ENCODE measurements at regions not wholly inside any gene's neighbourhood (a gene's known extent, or its start where the extent isn't known, plus 50 kb on each side); places are given as distances from the start of the nearest gene placed in this dataset.

DNA sequence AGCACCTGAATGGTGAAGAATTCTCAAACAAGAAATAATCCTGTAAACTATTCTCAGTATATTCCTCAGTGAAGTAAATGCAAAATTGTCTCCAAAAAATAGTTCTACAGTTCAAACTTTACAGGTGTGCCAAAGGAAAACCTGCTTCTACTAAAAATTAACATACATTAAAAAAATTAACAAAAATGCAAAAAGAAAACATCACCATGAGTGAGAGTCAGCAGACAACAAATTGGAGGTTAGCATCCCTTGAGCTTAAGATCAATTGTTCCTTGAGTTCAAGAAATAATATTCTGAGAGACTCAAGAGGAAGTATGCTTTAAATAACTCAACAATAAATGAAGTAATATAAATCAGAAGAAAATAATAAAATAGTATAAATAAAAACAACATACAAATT lies 278.4 kb upstream of the MME start:
- no peak for DNase-seq

DNA sequence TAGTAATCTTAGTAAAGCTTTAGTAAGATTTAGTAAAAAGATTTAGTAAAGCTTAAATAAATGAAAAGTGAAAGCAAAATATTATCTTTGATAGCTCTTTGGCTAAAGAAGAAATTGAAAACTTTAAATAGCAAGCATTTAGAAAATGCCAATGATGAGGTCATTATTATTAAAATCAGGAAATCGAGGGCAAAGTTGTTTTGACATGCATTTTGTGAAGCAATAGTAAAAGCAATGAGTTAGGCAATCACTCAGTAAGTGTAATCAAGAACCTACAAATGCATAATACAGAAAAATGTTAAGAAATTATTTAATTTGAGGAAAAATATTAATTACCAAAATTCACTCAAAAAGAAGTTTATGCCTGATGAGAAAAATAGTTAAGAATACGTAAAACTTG lies 280.3 kb upstream of the MME start:
- DNase-seq, result no peak

DNA sequence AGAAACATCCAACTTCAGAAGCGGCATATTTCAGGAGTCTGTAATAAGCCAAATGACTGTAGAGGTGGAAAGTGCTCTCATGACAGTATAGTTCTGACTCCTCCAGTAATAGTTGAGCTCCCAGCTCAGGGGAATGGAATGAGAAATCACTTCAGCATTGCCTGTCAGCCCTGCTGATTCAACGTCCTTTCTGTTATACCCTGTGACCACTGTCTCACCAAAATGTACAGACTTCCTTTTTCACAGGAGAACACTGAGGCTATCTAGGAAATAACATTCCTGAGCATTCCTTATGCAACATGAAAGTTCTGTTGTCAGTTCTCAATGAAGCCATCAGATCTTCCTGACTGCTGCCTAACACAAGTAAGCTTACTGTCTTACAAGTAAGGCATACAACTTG lies 284.5 kb upstream of the MME start:
- DNase-seq, result no peak

DNA sequence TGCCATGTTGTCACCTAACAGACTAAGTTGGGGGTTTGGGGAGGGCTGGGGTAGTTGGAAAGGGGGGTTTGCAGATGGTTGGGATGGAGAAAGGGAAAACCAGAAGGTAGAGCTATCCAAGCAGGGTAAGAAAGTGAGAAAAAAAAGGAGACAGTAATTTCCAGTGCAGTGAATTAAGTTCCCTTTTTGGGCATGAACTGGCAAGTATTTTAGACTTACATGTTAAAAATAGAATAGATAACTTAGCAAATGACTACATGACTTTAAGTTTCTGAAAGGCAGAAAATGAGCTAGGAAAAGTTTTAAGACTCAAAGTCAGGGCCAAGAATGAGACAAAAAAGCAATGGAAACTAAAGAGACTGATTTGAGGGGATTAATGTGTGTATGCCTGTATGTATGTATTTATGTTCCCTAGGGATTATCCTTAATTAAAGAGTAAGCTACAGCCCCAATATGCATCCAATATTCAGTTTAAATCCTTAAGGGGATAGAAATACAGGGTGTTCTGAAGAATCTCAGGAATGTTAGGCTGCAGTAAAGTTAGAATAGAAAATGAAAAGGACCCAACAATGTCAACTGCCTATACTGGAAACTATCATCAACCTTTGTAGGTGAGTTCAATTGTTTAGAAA lies 285.2 kb upstream of the MME start:
- DNase-seq, result no peak

DNA sequence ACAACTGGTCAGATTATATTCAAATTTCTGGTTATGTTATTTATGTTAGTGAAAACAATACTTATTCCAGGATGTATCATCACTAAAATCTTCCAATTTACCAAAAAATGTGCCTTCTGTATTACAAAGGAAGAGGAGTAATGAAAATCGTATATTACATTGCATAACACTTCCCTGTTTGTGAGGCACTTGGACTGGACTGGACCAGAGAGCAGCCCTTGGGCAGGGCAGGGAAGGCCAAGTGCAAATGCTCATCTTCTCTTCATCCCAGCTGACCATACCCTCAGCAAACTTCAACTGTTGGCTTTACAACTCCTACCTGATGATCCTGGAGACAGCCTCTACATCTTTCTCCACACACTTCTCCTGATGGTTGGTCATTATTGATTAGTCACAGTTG lies 285.7 kb upstream of the MME start:
- DNase-seq, result no peak

DNA sequence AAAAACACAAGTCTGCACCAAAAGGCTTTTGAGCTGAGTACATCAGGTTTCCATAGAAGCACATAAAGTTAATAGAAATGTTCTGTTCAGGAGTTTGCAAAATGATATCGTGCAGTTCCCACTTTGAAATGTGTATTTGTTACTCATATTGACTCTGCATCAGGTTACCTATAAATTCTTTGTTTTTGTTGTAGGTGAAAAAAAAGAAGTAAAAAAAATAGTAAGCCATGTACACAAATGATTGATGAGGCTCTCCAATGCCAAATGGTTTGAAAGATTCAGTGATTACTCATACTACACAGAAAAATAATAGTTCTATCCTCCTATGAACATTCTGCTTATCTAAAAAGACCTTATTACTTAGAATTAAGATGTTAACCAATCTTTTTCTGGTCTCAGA lies 287.3 kb upstream of the MME start:
- no peak for DNase-seq

DNA sequence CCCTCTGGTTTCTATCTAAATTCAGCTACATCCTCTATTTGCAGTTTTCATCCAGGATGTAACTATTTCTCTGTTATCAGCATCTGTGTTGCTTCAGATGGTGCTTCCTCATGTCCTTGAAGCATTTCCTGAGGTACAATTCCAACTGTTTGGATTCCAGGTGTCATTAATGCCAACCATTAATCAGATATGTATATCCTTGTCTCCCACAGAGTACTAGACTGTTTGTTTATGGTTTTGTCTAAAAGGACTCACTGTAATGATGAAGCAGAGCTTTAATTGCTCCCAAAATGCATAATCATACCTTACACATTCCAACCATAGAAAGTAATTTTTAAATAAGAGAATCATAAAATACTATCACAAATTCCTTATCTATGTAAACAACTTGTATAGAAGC lies 288.5 kb upstream of the MME start:
- DNase-seq, result peak; percentile 36

DNA sequence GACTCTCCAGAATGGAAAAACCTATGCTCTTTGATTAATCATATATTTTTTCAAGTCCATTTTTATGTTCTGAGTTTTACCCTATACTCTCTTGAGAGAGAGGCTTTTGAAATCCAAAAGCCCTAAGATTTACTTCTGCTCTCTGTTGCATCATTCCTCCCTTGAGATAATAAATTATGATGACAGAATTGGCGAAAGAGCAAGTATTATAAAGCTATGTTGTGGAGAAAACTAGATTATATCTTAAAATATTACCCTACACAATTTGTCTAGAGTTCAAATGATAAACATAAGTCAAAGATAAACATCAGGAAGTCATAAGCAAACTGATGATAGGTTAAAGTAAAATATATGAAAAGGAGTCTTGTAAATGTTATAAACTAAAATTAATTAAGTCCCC lies 293.4 kb upstream of the MME start:
- no peak for DNase-seq

DNA sequence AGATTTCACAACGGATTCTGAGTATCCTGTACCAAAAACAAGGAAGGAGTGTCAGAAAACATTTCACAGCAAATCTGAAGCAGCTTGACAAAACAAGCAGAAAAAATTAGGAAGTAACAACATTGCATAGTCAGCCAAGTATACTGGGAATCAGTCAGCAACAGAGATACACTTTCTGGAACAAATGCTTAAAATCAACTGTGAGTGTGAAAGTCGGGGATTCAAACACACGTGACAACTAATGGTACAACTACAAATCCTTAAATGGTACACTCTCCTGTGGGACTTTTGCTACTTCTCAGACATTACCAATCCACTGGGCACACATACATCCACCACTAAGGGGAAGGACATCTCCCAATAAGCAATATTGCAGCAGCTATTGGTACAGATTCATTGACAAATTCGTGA lies 296.6 kb upstream of the MME start:
- no peak for DNase-seq

DNA sequence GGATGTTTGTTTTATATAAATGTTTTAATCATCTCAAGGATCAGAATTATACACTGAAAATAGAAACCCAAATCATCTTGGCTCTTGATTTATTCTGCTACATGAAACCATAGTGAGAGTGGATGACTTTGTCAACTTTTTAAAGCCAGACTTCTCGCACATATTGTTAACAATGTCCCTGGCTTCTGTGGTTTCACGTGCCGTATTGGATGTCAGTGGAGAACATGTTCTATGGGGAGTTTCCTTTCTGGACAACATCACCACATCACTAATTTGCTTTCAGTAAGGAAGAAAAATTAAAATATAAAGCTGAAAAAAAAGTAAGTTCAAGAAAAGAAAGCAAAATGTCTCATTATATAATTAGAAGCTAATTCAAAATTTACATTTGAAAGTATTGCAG lies 297.1 kb upstream of the MME start:
- no peak for DNase-seq

DNA sequence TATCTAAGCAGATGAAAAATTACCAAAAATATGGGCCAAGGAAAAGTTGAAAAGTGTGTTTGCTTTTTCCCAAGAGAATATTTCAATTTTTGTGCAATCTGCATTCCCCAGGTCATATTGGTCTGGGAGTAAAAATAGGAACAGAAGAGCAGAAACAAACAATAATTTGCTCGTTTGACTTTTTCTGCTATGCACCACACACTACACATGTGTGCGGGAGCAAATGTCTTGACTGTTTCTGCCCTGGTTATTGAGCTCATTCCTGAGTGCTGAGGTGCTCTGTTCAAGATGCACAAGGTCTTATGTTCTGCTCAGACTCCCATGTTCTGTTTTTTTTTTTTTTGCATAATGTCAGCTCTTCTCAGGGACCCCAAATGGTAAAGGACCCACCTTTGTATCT lies 298.0 kb upstream of the MME start:
- DNase-seq, result no peak

DNA sequence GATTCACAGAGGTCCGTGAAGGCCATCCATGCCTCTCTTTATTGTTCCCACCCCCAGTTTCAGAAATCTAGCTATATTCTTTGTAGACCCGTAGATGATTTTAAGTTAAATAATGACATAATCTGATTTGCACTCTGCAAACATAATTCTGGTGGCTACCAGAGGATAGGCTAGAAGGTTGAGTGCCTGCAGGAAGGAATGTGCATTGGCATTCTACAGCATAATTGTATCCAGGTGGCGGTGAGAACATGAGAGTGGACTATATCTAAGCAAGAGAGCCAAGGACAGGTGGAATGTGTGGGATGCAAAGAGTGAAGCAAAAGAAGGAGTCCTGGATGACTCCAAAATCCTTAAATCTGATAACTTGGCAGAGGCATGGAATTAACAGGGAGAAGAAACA lies 298.5 kb upstream of the MME start:
- no peak for DNase-seq

DNA sequence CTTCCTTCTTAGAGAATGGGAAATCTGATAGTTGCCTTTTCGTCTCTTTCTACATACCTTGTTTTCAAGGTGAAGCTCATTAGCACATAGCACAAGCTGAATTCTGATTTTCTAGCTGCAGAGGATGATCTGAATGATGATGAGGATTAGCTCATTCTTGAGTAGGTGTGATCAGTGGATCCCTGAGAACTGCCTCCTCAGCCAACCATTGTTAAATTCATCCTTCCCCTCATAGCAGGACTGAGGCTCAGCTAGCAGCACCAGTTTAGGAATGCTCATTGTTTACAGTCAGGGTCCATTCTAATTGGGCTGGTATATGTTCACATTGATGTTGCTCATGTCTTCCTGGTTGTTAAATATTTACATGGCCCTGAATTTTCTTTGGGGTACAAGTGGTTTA lies 299.9 kb upstream of the MME start:
- no peak for DNase-seq

DNA sequence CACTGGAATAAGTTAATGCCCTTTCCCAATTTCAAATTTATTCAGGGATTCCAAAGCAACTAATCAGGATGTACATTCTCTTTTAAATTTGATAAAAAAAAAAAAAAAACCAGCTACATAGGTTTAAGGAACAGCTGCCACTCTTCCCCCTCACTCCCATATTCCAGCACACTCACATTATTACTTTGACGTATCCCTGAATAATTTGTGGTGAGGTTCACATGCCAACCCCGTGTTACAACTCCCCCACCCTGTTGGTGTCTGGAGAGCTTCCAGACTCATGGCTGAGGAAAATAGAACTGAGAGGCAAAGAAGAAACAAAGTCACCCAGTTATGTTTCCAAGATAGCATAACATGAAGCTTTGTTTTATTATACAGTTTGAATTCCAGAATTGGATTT lies 300.5 kb upstream of the MME start:
- no peak for DNase-seq

DNA sequence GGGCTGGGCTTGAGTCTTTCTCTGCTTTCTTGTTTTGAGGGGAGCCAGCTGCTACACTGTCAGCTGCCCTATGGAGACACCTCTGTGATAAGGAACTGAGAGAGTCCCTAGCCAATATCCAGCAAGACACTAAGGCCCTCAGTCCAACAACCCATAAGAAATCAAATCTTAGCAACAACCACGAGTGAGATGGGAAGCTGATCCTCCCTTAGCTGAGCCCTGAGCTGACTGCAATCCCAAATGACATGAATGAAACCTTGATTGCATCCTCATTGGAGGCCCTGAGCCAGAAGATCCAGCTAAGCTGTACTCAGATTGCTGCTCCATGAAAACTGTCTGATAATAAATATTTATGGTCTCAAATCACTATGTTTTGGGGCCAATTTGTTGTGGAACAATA lies 302.1 kb upstream of the MME start:
- DNase-seq, result no peak

DNA sequence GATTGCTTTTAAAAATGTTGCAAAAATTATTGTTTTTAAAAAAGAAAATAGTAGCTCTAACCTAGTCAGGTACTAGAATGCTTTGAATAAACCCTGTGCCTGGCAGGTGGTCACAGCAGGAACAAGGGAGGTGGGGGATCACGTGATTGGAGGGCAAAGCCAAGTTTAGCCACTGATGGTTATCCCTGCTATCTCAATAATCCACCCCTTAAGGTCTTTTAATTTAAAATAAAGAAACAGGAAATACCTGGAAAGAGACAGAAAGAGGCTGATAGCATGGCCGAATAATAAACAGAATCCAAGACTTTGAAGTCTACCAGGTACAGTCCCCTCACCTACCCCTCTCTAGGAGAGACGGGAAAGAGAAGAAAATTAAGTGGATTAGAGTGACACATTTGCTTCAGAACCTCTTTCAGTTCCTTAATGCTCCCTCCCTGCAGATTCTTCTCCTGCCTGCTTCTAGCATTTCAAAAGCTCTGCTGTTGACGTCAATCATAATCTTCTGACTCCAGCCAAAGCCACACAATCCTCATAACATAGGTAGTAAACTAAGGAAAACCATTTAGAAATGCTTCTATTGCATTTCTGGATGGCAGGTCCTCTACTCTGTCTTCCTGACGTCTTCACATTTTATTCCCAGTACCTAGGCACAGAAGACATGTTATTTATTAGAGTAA lies 303.4 kb upstream of the MME start:
- no peak for DNase-seq

DNA sequence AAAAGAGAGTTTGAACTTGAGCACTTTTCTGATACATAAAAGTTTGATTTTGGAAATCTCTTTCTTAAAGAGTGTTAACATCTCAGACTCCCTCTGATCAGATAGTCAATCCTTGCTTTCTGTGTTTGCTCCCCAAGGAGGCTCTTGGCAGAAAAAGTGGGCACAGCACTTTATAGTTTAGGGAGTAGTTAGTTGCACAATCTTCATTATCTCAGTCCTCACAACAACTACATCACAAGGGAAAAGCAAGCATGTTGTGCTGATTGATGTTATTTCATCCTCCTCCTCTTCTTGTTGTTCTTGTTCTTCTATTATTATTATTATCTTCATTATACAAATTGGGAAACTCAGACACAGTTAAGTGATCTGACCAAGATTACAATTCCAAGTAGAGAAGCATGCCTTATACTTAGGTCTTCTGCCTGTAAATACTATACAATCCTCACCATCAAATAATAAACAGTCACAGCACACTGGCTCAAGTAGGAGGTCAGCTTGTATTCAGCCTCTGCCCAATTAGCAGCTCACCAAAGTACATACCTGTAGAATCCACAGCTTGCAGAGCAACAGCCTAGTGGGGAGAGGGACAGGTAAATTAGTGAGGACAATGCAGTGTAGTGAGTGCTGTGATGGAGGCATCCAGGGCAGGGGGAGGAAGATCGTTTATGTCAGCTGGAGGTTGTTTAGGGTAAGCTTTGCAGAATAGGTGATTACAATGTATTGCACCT lies 304.1 kb upstream of the MME start:
- DNase-seq, result no peak

DNA sequence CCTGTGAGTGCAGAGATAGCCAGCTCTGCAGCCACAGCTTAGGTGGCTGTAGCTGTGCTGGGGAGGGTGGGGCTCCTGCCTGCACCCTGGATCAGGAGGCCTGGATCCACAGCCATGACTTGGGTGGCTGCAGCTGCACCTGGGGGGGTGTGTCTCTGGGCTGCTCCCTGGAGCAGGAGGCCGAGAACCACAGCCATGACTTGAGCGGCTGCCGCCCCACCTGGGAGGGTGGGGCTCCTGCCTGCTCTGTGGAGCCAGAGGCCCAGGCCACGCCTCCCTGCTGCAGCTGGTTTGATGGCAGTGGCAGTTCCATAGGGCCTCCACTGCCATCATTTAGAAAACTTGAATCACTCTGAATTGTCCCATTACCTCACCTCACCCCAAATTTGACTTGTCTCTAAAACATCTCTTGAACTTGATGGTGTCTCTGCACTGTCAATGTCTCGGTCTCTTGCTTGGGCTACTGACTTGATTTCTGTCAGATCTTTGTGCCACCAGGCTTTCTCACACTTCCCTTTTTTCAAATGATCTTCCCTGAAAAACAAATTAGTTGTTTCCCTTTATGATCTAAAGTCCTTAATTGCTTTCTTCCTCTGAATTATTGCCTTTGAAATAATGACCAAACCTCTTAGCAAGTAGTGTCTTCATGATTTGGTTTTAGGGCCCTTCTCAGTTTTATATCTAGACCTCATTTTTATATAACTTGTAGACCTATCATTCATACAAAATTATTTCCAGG lies 313.2 kb upstream of the MME start:
- DNase-seq, result no peak

DNA sequence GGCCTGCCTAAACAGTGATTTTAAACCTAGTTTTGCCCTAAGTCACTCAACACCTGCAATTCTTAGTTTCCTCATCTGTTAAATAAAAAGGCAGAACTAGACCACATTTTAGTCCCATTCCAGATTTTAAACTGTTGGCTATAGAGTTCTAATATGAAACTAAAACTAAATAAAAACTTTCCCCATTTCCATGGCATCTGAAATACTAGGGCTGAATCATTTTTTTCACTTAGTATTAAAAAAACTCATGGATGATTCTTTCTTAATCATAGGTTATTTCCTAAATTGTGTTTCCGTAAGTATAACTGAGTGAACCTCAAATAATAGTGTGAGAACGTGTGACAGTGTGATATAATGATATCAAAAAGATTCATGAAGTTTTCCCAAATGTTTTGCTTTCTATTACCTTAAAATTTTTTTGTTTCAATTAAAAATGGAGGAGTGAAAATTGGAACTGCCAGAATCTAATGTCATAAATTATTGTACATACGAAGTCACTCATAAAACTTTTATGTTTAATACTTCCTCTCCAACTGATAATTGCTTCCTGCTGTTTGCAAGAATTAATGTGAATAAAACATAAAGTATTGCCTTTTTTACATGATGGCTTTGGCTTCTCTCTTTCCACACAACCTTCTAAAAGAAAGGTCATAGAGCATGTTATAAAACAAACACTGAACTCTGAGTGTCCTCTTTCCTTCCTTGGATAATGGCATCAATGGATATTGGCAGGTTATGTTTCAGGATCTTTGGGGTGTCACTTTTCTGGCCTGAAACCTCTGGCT lies 315.1 kb upstream of the MME start:
- DNase-seq, result no peak

DNA sequence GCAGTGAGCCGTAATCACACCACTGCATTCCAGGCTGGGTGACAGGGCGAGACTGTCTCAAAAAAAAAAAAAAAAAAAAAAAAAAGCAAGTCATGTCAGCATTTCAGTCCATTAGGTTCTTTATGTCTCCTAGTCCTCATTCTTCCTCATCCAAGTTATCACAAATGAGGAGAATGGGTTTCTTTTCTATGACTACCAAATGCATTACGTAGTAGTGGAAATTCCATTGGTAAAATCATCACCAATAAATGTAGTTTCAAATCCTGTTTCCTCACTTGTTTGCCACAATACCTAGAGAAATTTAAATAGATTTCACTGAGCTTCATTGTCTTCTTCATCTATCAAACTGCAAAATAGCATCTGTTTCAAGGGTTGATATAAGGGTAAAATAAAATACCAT lies 317.6 kb upstream of the MME start:
- no peak for DNase-seq

DNA sequence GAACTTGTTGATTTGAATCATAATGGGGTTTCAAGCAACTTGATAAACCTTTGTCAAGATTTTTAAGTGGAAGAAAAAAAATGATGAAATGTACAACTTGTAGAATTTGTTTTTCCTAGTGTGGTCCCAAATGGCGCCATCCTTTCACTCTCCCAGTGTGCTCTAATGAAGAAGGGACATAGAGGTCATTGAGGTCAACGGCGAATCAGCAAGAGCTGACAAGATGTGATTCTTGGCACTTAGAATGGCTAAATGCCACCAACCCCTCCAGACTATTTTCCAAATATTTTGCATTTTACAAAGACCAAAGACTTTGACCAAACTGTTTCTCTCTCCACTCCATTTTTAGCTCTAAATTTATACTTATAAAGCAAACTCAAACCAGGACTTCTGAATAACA lies 320.2 kb upstream of the MME start:
- no peak for DNase-seq

DNA sequence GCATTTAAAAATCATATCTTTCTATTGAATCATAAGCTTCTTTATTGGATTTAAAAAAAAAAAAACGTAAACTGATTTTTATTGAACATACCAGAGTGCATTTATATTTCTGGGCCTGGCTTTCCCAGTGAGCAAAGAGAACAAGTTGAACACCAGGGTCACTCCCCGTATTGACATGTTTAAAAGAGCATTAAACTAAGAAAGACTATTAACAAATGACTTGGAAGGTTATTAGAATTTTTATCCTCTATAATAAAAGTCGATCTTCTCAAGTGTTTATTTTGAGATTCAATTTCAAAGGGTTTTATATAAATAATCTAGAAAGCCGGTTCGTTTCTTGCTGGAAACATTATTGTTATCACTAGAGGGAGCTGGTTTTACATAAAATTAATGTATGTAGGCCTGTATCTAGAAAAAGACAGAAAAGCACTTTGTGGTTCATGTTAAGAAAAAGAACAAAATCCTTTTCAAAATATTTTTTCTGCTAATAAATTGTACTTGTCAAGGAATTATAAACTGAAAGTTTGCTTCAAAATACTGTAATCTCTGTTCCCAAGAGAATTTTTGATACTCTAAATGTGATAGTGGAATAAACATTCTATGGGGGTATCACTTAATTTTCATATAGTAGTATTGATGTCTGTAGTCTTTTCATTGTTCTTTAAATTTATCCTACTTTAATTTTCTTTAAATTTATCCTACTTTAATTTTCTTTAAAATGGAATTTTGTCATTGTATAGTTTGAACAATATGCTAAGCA lies 321.8 kb upstream of the MME start:
- peak; percentile 38 for DNase-seq
